HepG2 (cell line): ENCODE measurements at regions not wholly inside any gene's neighbourhood (a gene's known extent, or its start where the extent isn't known, plus 50 kb on each side); places are given as distances from the start of the nearest gene placed in this dataset.

Experiments used
- AKAP8 ChIP-seq: sonication (generic); formaldehyde crosslinking; IDR thresholded peaks from 2 replicates; pipeline ENCODE4 v1.5.1; 2020; ENCODE audit warnings: mild to moderate bottlenecking, missing genetic modification reagents
- DRAP1 ChIP-seq: IDR thresholded peaks from 2 replicates; pipeline ENCODE4 v1.6.1; 2016; ENCODE audit warnings: missing genetic modification reagents, missing compliant biosample characterization
- GATAD2A ChIP-seq: IDR thresholded peaks from 2 replicates; pipeline ENCODE4 v1.6.1; 2016
- GZF1 ChIP-seq: sonication (generic); formaldehyde crosslinking; IDR thresholded peaks from 2 replicates; pipeline ENCODE4 v1.5.1; 2020; ENCODE audit warnings: mild to moderate bottlenecking, missing genetic modification reagents
- MLLT10 ChIP-seq: sonication (generic); formaldehyde crosslinking; IDR thresholded peaks from 2 replicates; pipeline ENCODE4 v1.4.0; 2020; ENCODE audit warnings: missing genetic modification reagents
- MLXIP ChIP-seq: sonication (generic); formaldehyde crosslinking; IDR thresholded peaks from 2 replicates; pipeline ENCODE4 v1.9.0; 2021; ENCODE audit warnings: missing genetic modification reagents, borderline replicate concordance
- NAIF1 ChIP-seq: sonication (generic); formaldehyde crosslinking; IDR thresholded peaks from 2 replicates; pipeline ENCODE4 v1.5.0; 2020; ENCODE audit warnings: mild to moderate bottlenecking, missing genetic modification reagents, borderline replicate concordance
- PCBP1 ChIP-seq: fragments of 200-400 bp; formaldehyde crosslinking; IDR thresholded peaks from 2 replicates; pipeline ENCODE4 v1.6.1; 2017; ENCODE audit warnings: mild to moderate bottlenecking, low read depth, low read length, borderline replicate concordance
- PRMT3 ChIP-seq: sonication (generic); formaldehyde crosslinking; IDR thresholded peaks from 2 replicates; pipeline ENCODE4 v1.8.1; 2022; ENCODE audit warnings: low read depth, mild to moderate bottlenecking, moderate library complexity, missing genetic modification reagents, borderline replicate concordance
- RXRB ChIP-seq: IDR thresholded peaks from 2 replicates; pipeline ENCODE4 v1.6.1; 2016; ENCODE audit warnings: borderline replicate concordance, missing genetic modification reagents, missing compliant biosample characterization
- TFE3 ChIP-seq: IDR thresholded peaks from 2 replicates; pipeline ENCODE4 v1.6.1; 2016
- YEATS4 ChIP-seq: sonication (generic); formaldehyde crosslinking; IDR thresholded peaks from 2 replicates; pipeline ENCODE4 v1.4.0; 2020; ENCODE audit warnings: missing genetic modification reagents, borderline replicate concordance
- ZNF253 ChIP-seq: sonication (generic); formaldehyde crosslinking; IDR thresholded peaks from 2 replicates; pipeline ENCODE4 v1.8.0; 2022; ENCODE audit warnings: mild to moderate bottlenecking, missing genetic modification reagents, borderline replicate concordance
- ZNF264 ChIP-seq: sonication (generic); formaldehyde crosslinking; IDR thresholded peaks from 2 replicates; pipeline ENCODE4 v1.4.0; 2020; ENCODE audit warnings: missing genetic modification reagents
- ZNF280D ChIP-seq: sonication (generic); formaldehyde crosslinking; IDR thresholded peaks from 2 replicates; pipeline ENCODE4 v1.5.1; 2020; ENCODE audit warnings: mild to moderate bottlenecking, missing genetic modification reagents
- ZNF367 ChIP-seq: sonication (generic); formaldehyde crosslinking; IDR thresholded peaks from 2 replicates; pipeline ENCODE4 v1.4.0; 2020; ENCODE audit warnings: missing genetic modification reagents, borderline replicate concordance
- ZNF512B ChIP-seq: sonication (generic); formaldehyde crosslinking; IDR thresholded peaks from 2 replicates; pipeline ENCODE4 v1.5.1; 2020; ENCODE audit warnings: missing genetic modification reagents, mild to moderate bottlenecking, borderline replicate concordance
- ZNF530 ChIP-seq: sonication (generic); formaldehyde crosslinking; IDR thresholded peaks from 2 replicates; pipeline ENCODE4 v1.5.0; 2020; ENCODE audit warnings: low read depth, mild to moderate bottlenecking, missing genetic modification reagents
- ZNF616 ChIP-seq: sonication (generic); formaldehyde crosslinking; IDR thresholded peaks from 2 replicates; pipeline ENCODE4 v1.5.0; 2020; ENCODE audit warnings: low read depth, mild to moderate bottlenecking, missing genetic modification reagents

GRCh38 chr7:130925136-130925794 lies 191.3 kb upstream of the KLF14 start (continued):
- TF ChIP-seq GZF1 (no peak), AKAP8 (CRISPR knock-in tag) (no peak), TFE3 (CRISPR knock-in tag) (0 out of 2 replicates have a peak, but pooled peaks have one; percentile 38), MLLT10 (no peak), YEATS4 (CRISPR knock-in tag) (no peak), DRAP1 (CRISPR knock-in tag) (no peak), MLXIP (CRISPR knock-in tag) (no peak), RXRB (CRISPR knock-in tag) (peak; percentile 22; the same call in 1 of the 2 replicates), ZNF264 (no peak), PCBP1 (no peak), ZNF367 (no peak), ZNF616 (CRISPR knock-in tag) (no peak), GATAD2A (CRISPR knock-in tag) (peak; percentile 70), ZNF512B (no peak), ZNF280D (CRISPR knock-in tag) (no peak), PRMT3 (CRISPR knock-in tag) (no peak), NAIF1 (no peak), ZNF530 (CRISPR knock-in tag) (no peak), ZNF253 (CRISPR knock-in tag) (no peak)
